ENCODE measurements at regions not wholly inside any gene's neighbourhood (a gene's known extent, or its start where the extent isn't known, plus 50 kb on each side); places are given as distances from the start of the nearest gene placed in this dataset.
"Not testable (repeated sequence)": the region's sequence is repeated elsewhere in the genome, so short reads cannot be mapped to it uniquely, and the experiment has no call there.

DNA sequence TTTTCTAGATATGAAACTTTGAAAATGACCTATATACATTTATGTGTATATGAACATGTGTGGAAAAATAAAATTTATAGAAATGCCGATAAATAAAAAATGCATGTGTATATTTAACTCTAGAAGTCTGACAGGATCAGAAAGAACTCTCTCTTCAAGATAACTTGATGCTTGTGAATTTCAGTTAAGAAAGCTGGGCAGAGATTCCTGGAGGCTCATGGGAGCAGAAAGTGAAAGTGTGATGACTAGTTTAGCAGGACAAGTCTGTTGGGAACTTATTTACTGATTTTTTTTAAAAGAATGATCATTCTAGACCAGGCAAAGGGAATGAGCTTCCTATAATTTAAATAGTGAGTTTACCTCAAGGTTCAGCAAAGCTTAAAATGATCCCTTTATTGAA lies 81.5 kb upstream of the KCNAB1 start:
- DNase-seq (ENCODE audit: low spot score): no peak
- Histone ChIP-seq H3K9me2 (ENCODE audit: insufficient read depth, low read length) (no peaks in the 10 kb centered on the region), H3K79me2 (ENCODE audit: insufficient read depth, low read depth, low read length) (no peaks in the 10 kb centered on the region), H3K27ac (ENCODE audit: low read depth, low read length, poor library complexity, severe bottlenecking) (no peak overlapping the region), H4K20me1 (ENCODE audit: insufficient read depth, low read length) (no peaks in the 10 kb centered on the region), H3K9me3 (ENCODE audit: low read length) (no peaks in the 10 kb centered on the region), H3K4me1 (ENCODE audit: insufficient read depth, low read length, poor library complexity, severe bottlenecking) (no peaks in the 10 kb centered on the region), H2AFZ (ENCODE audit: low read length) (no peak overlapping the region), H3K36me3 (ENCODE audit: insufficient read depth, low read length) (no peaks in the 10 kb centered on the region), H3K4me3 (ENCODE audit: low read depth, low read length, poor library complexity, severe bottlenecking) (no peak overlapping the region), H3K4me2 (ENCODE audit: low read length) (no peak overlapping the region)
- TF ChIP-seq, protein P1, sequence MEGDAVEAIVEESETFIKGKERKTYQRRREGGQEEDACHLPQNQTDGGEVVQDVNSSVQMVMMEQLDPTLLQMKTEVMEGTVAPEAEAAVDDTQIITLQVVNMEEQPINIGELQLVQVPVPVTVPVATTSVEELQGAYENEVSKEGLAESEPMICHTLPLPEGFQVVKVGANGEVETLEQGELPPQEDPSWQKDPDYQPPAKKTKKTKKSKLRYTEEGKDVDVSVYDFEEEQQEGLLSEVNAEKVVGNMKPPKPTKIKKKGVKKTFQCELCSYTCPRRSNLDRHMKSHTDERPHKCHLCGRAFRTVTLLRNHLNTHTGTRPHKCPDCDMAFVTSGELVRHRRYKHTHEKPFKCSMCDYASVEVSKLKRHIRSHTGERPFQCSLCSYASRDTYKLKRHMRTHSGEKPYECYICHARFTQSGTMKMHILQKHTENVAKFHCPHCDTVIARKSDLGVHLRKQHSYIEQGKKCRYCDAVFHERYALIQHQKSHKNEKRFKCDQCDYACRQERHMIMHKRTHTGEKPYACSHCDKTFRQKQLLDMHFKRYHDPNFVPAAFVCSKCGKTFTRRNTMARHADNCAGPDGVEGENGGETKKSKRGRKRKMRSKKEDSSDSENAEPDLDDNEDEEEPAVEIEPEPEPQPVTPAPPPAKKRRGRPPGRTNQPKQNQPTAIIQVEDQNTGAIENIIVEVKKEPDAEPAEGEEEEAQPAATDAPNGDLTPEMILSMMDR (conservative IDR thresholded peaks at IDR 0.05; ENCODE audit: low read length): no peak
- no peak for TF ChIP-seq EZH2phosphoT487 (IDR thresholded peaks at IDR 0.05; ENCODE audit: borderline replicate concordance, low read depth, low read length)
- BruUV-seq (replicated peaks): no TSS peak
- ChIA-PET POLR2A (no interaction called here), CTCF (ENCODE audit: unreplicated experiment) (no interaction called here)
- intact Hi-C loops (cut with micrococcal nuclease; ENCODE audit: unreplicated experiment): no loop called here

DNA sequence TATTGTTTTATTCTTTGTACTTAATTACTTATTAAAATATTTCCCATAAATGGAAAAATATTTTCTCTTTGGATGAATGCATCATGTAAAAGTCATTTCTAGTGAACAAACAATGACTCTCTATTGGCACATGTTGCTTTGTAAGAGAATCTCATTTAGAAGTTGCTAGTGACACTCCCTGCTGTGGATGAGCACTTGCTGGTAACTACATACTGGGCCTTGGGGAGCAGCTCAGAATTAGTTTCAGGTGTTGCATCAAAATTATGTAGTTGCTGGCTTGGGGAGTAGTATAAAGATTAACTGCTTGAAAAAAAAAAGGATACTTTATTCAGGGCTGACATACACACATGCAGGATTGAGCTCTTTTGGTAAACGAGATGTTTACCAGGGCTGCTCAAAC lies 80.3 kb upstream of the KCNAB1 start:
- no peak for TF ChIP-seq EZH2phosphoT487 (IDR thresholded peaks at IDR 0.05; ENCODE audit: borderline replicate concordance, low read depth, low read length)
- TF ChIP-seq, protein P1 (conservative IDR thresholded peaks at IDR 0.05; ENCODE audit: low read length): no peak
- ChIA-PET POLR2A (interaction anchor here (0.6 to 1.0 kb wide), 5 partner anchors 17 to 626 kb away, joined by 3 to 7 read pairs (median 3); no protein-coding TSS in a partner anchor), CTCF (ENCODE audit: unreplicated experiment) (no interaction called here)
- no peaks in the 10 kb centered on the region for H3K9me3 ChIP-seq (ENCODE audit: low read length)
- intact Hi-C loops (cut with micrococcal nuclease; ENCODE audit: unreplicated experiment): no loop called here
- no peak overlapping the region for H3K27ac ChIP-seq (ENCODE audit: low read depth, low read length, poor library complexity, severe bottlenecking)
- no peak overlapping the region for H2AFZ ChIP-seq (ENCODE audit: low read length)
- H3K4me2 ChIP-seq (ENCODE audit: low read length): no peak overlapping the region
- H3K36me3 ChIP-seq (ENCODE audit: insufficient read depth, low read length): no peaks in the 10 kb centered on the region
- H3K4me3 ChIP-seq (ENCODE audit: low read depth, low read length, poor library complexity, severe bottlenecking): no peak overlapping the region
- no peaks in the 10 kb centered on the region for H3K79me2 ChIP-seq (ENCODE audit: insufficient read depth, low read depth, low read length)
- no peaks in the 10 kb centered on the region for H3K4me1 ChIP-seq (ENCODE audit: insufficient read depth, low read length, poor library complexity, severe bottlenecking)
- DNase-seq (ENCODE audit: low spot score): no peak
- no peaks in the 10 kb centered on the region for H4K20me1 ChIP-seq (ENCODE audit: insufficient read depth, low read length)
- H3K9me2 ChIP-seq (ENCODE audit: insufficient read depth, low read length): no peaks in the 10 kb centered on the region
- BruUV-seq (replicated peaks): no TSS peak

- BruUV-seq (replicated peaks); H2AFZ ChIP-seq (ENCODE audit: low read length); H4K20me1 ChIP-seq (ENCODE audit: insufficient read depth, low read length); H3K4me2 ChIP-seq (ENCODE audit: low read length); H3K4me1 ChIP-seq (ENCODE audit: insufficient read depth, low read length, poor library complexity, severe bottlenecking); intact Hi-C loops (cut with micrococcal nuclease; ENCODE audit: unreplicated experiment); H3K27ac ChIP-seq (ENCODE audit: low read depth, low read length, poor library complexity, severe bottlenecking); H3K36me3 ChIP-seq (ENCODE audit: insufficient read depth, low read length); H3K79me2 ChIP-seq (ENCODE audit: insufficient read depth, low read depth, low read length); POLR2A ChIA-PET; H3K9me3 ChIP-seq (ENCODE audit: low read length); DNase-seq (ENCODE audit: low spot score); H3K9me2 ChIP-seq (ENCODE audit: insufficient read depth, low read length); H3K4me3 ChIP-seq (ENCODE audit: low read depth, low read length, poor library complexity, severe bottlenecking): not testable (repeated sequence)
- CTCF ChIA-PET (ENCODE audit: unreplicated experiment): interaction anchor here (0.6 kb wide), 1 partner anchor 51 kb away, joined by 3 read pairs; no protein-coding TSS in a partner anchor
Observed at GRCh38 chr3:156041216-156041841, 79.0 kb upstream of the KCNAB1 start.

DNA sequence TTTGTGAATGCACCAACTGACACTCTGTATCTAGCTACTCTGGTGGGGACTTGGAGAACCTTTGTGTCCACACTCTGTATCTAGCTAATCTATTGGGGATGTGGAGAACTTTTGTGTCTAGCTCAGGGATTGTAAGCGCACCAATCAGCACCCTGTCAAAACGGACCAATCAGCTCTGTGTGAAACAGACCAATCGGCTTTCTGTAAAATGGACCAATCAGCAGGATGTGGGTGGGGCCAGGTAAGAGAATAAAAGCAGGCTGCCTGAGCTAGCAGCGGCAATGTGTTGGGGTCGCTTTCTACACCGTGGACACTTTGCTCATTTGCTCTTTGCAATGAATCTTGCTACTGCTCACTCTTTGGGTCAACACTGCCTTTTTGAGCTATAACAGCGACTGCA lies 78.5 kb upstream of the KCNAB1 start:
- H3K27ac ChIP-seq (ENCODE audit: low read depth, low read length, poor library complexity, severe bottlenecking); H2AFZ ChIP-seq (ENCODE audit: low read length); H3K4me2 ChIP-seq (ENCODE audit: low read length); DNase-seq (ENCODE audit: low spot score); H3K79me2 ChIP-seq (ENCODE audit: insufficient read depth, low read depth, low read length); H3K9me2 ChIP-seq (ENCODE audit: insufficient read depth, low read length); POLR2A ChIA-PET; H3K36me3 ChIP-seq (ENCODE audit: insufficient read depth, low read length); H3K4me1 ChIP-seq (ENCODE audit: insufficient read depth, low read length, poor library complexity, severe bottlenecking); H3K4me3 ChIP-seq (ENCODE audit: low read depth, low read length, poor library complexity, severe bottlenecking); BruUV-seq (replicated peaks); H3K9me3 ChIP-seq (ENCODE audit: low read length); H4K20me1 ChIP-seq (ENCODE audit: insufficient read depth, low read length); intact Hi-C loops (cut with micrococcal nuclease; ENCODE audit: unreplicated experiment): not testable (repeated sequence)
- CTCF ChIA-PET (ENCODE audit: unreplicated experiment): interaction anchor here (0.6 kb wide), 1 partner anchor 51 kb away, joined by 3 read pairs; no protein-coding TSS in a partner anchor

Data from OCI-LY7 (cell line).